ENCODE measurements at regions not wholly inside any gene's neighbourhood (a gene's known extent, or its start where the extent isn't known, plus 50 kb on each side); places are given as distances from the start of the nearest gene placed in this dataset.

- DNase-seq (ENCODE audit: low read depth in 3 of 3, low spot score in 1 of 3), result no peak
Observed at GRCh38 chr2:111219285-111219684, 98.6 kb downstream of the BCL2L11 start.

DNA sequence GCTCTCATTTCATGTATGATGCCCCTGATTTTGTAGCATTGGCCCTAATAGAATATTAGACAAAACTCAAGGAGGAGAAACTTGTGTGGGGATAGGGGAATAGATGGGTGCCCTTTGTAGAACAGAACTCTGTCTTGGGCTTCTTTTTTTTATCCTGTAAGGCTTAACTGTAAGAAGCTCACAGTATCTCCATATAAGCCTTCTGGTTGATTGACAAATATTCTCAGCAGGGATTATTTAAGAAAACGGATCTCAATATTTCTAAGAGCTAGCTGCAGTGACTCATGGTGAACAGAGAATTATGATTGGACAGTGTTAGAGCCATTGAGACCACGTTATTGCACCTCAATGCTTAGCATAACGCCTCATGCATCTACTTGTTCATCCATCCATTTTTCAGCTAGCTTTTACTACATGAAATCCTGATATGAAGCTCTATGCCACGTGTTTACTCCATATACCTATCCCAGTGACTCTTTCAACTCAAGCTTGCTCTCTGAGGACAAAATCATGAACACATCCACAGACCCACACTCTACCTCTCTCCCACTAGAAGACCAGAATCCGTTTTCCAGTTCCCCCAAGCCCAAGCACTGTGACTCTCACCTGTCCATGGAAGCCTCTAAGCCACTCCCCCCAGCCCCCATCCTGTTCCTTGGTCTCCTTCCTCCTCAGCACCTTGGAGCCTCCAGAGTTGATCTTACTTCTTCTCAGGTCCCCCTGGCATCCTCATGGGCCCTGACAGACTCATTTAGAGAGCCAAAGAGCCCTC lies 99.2 kb downstream of the BCL2L11 start:
- no peak for DNase-seq (ENCODE audit: low read depth in 3 of 3, low spot score in 1 of 3)

GRCh38 chr2:111220962-111221361 lies 100.2 kb downstream of the BCL2L11 start:
- DNase-seq (ENCODE audit: low read depth in 3 of 3, low spot score in 1 of 3), result no peak

DNA sequence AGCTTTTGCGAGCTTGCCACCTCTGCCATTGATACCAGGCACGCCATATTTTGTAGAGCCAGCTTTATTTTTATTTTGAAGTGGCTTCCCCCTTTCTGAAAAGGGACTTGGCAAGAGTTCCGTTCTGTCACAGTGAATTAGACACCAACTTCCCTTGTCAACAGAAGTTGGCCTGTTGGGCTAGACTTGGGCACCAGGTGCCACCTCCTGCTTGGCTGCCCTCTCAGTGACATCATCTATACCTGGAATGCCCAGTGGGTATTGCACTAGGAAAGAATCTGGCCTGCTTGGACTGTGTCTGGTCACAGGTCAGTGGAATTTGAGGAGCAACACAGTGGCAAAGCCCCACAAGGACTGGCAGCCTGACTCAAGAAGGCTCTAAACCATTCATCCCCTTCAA lies 101.0 kb downstream of the BCL2L11 start:
- DNase-seq (ENCODE audit: low read depth in 3 of 3, low spot score in 1 of 3), result no peak

GRCh38 chr2:111222204-111222866 lies 101.6 kb downstream of the BCL2L11 start:
- DNase-seq (ENCODE audit: low read depth in 3 of 3, low spot score in 1 of 3), result no peak

DNA sequence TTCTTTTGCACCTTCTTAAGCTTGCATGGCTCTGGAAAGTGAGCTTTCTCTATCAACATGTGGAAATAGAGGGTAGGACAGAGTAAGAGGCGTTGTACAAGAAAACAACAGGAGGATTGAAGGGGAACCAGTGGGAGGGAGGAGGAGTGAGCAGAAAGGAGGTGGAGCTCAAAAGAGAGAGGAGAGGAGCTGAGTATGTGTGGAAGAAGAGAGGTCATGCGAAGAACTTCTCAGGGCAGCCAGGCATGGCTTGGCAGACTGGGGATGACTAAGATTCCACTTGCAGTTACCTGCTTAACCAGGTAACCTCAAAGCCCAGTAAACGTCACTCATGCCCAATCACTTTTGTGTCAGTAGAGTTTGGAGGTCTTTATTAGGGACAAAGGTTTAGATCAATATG lies 105.1 kb downstream of the BCL2L11 start:
- DNase-seq (ENCODE audit: low read depth in 3 of 3, low spot score in 1 of 3), result no peak

GRCh38 chr2:111226876-111227700 lies 106.4 kb downstream of the BCL2L11 start:
- no peak for DNase-seq (ENCODE audit: low read depth in 3 of 3, low spot score in 1 of 3)

DNA sequence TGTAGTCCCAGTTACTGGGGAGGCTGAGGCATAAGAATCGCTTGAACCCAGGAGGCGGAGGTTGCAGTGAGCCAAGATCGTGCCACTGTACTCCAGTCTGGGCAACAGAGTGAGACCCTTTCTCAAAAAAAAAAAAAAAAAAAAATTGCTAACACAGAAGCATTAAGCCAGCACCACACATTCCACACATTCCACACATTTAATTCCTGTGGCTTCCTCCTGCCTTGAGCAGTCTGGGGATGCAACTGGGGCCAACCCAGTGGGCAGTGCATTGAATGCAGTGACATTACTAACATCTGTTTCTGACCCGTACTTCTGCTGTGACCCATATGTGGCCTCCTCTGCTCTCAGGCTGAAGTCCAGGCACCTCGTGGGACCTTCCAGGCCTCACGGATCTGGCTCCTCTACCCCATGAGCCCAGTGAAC lies 107.0 kb downstream of the BCL2L11 start:
- no peak for DNase-seq (ENCODE audit: low read depth in 3 of 3, low spot score in 1 of 3)

DNA sequence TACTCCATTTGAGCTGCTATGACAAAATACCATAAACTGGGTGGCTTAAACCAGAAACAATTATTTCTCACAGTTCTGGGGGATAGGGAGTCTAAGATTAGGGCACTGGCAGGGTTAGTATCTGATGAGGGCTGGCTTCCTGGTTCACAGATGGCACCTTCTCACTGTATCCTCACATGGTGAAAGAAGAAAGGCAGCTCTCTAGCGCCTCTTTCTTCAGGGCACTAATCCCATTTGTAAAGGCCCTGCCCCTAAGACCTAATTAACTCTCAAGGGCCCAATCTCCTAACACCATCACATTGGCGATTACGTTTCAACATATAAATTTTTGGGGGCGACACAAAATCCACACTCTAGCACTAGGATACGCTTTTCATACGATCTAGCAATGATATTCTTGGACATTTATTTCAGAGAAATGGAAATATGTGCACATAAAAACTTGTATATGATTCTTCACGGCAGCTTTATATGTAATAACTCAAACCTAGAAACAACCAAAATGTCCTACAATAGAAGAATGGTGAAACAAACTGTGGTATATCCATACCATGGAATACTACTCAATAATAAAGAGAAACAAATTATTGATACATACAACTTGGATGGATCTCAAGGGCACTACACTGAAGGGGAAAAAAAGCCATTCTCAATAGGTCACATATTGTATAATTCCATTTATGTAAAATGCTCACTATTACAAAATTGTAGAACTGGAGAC lies 111.0 kb downstream of the BCL2L11 start:
- DNase-seq (ENCODE audit: low read depth in 3 of 3, low spot score in 1 of 3), result no peak

- DNase-seq (ENCODE audit: low read depth in 3 of 3, low spot score in 1 of 3), result no peak
Observed at GRCh38 chr2:111235192-111236015, 114.7 kb downstream of the BCL2L11 start.

- DNase-seq (ENCODE audit: low read depth in 3 of 3, low spot score in 1 of 3), result no peak
Observed at GRCh38 chr2:111236025-111236424, 115.3 kb downstream of the BCL2L11 start.

- DNase-seq (ENCODE audit: low read depth in 3 of 3, low spot score in 1 of 3), result no peak
Observed at GRCh38 chr2:111238296-111238695, 117.6 kb downstream of the BCL2L11 start.

- no peak for DNase-seq (ENCODE audit: low read depth in 3 of 3, low spot score in 1 of 3)
Observed at GRCh38 chr2:111239107-111239506, 118.4 kb downstream of the BCL2L11 start.

DNA sequence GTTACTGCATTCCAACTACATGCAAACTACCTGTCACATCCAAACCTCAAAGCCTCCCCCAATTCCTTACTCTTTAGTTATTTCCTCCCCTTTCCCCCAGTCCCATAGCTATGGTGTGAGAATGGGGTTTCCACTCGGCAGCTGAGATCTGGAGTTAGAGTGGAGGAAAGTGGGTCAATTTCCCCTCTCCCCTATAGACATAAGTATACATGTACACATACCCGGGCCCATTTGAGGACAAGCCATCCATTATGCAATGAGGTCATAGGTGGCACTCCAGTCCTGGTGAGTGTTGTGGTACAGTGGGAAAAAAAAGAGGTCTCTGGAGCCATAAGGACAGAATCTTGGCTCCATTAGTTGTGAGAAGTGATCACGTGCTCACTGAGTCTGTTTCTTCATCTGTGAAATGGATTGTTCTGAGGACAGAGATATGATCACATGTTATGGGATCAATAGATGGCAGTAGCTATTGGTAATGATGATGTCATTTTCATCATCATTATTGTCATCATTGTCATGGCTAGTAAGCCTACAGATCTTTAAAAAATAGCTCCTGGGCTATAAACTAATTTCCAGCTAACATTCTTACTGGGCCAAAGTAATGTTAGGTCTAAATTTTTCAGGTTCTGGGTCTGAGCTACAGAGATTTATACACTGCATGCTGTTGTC lies 119.0 kb downstream of the BCL2L11 start:
- DNase-seq (ENCODE audit: low read depth in 3 of 3, low spot score in 1 of 3), result no peak

- DNase-seq (ENCODE audit: low read depth in 3 of 3, low spot score in 1 of 3), result no peak
Observed at GRCh38 chr2:111243295-111243694, 122.6 kb downstream of the BCL2L11 start.

GRCh38 chr2:111244864-111245263 lies 124.2 kb downstream of the BCL2L11 start:
- no peak for DNase-seq (ENCODE audit: low read depth in 3 of 3, low spot score in 1 of 3)

- no peak for DNase-seq (ENCODE audit: low read depth in 3 of 3, low spot score in 1 of 3)
Observed at GRCh38 chr2:111246620-111247061, 125.9 kb downstream of the BCL2L11 start.

- no peak for DNase-seq (ENCODE audit: low read depth in 3 of 3, low spot score in 1 of 3)
Observed at GRCh38 chr2:111247491-111247890, 126.8 kb downstream of the BCL2L11 start.

GRCh38 chr2:111249806-111250205 lies 129.1 kb downstream of the BCL2L11 start:
- no peak for DNase-seq (ENCODE audit: low read depth in 3 of 3, low spot score in 1 of 3)
